HG03066 (cell line): ENCODE measurements at regions not wholly inside any gene's neighbourhood (a gene's known extent, or its start where the extent isn't known, plus 50 kb on each side); places are given as distances from the start of the nearest gene placed in this dataset.
"Not testable (repeated sequence)": the region's sequence is repeated elsewhere in the genome, so short reads cannot be mapped to it uniquely, and the experiment has no call there.

Source experiments
- ATAC-seq: cut with Tn5 transposase; IDR thresholded peaks from one replicate; pipeline ENCODE4 v1.9.1; 2021; ENCODE audit warnings: low read depth; ENCODE audit not compliant: unreplicated experiment

GRCh38 chr4:25981749-25982148, 67.7 kb downstream of the SMIM20 start:
- no peak for ATAC-seq

- ATAC-seq: no peak
These were observed 68.9 kb downstream of the SMIM20 start for GRCh38 chr4:25982962-25983361.

- ATAC-seq: no peak
These were observed 70.2 kb downstream of the SMIM20 start for GRCh38 chr4:25984266-25984665.

GRCh38 chr4:25984796-25985195, 70.8 kb downstream of the SMIM20 start:
- ATAC-seq: no peak

- no peak for ATAC-seq
These were observed 72.8 kb downstream of the SMIM20 start for GRCh38 chr4:25986807-25987206.

- no peak for ATAC-seq
These were observed 77.3 kb downstream of the SMIM20 start for GRCh38 chr4:25991340-25991739.

- ATAC-seq: no peak
These were observed 79.6 kb downstream of the SMIM20 start for GRCh38 chr4:25993395-25994185.

- ATAC-seq: not testable (repeated sequence)
These were observed 80.6 kb downstream of the SMIM20 start for GRCh38 chr4:25994577-25994976.

- no peak for ATAC-seq
These were observed 86.4 kb downstream of the SMIM20 start for GRCh38 chr4:26000274-26000950.

- no peak for ATAC-seq
These were observed 87.4 kb downstream of the SMIM20 start for GRCh38 chr4:26001413-26001812.

- ATAC-seq: no peak
These were observed 87.8 kb downstream of the SMIM20 start for GRCh38 chr4:26001816-26002215.

GRCh38 chr4:26003056-26003455, 89.0 kb downstream of the SMIM20 start:
- no peak for ATAC-seq

- no peak for ATAC-seq
These were observed 90.3 kb downstream of the SMIM20 start for GRCh38 chr4:26004290-26004689.

GRCh38 chr4:26005764-26006163, 91.7 kb downstream of the SMIM20 start:
- ATAC-seq: no peak

GRCh38 chr4:26008737-26009136, 94.7 kb downstream of the SMIM20 start:
- no peak for ATAC-seq

GRCh38 chr4:26009502-26009901, 95.5 kb downstream of the SMIM20 start:
- no peak for ATAC-seq

GRCh38 chr4:26010304-26010703, 96.3 kb downstream of the SMIM20 start:
- ATAC-seq: no peak

GRCh38 chr4:26013629-26014028, 99.6 kb downstream of the SMIM20 start:
- ATAC-seq: no peak

GRCh38 chr4:26015133-26015651, 101.2 kb downstream of the SMIM20 start:
- no peak for ATAC-seq

- no peak for ATAC-seq
These were observed 101.9 kb downstream of the SMIM20 start for GRCh38 chr4:26015906-26016305.

- ATAC-seq: no peak
These were observed 103.5 kb downstream of the SMIM20 start for GRCh38 chr4:26017531-26017930.
